ENCODE measurements at regions not wholly inside any gene's neighbourhood (a gene's known extent, or its start where the extent isn't known, plus 50 kb on each side); places are given as distances from the start of the nearest gene placed in this dataset.

DNA sequence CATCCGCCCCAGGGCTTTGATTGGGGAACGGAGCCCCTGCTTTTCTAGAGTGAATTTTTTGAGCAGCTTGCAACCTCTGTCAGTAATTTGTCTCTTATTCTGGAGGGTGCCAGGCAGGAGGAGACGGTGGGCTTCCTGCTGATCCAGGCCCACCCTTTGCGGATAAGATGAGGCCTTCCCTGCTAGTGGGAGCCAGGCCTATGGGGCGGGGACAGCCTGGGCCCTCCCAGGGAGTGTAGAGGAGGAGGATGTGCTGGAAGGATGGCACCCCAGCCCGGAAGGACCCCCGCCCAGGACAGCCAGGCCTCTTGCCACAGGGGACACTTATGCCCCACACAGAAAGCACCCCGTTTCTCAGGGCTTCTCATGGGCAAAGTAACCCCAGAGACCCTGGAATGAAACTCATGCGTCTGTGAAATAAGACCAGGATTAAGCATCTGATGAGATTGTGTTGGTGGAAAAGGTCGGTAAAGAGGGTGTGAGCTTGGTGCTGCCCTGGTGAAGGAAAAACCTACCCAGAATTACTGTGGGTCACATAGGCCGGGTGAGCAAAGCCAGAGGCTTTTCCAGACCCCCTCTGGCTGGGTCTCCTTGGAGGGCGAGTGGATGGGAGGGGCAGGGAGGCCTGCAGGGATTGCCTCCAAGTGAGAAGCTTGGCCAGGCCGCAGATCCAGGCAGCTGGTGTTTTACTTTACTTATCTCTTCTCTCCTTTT lies 118.7 kb downstream of the SIK1 start:
- Histone ChIP-seq H3K4me3 (no peak overlapping the region), H3K36me3 (no peaks in the 10 kb centered on the region), H3K27ac (peak overlapping the region in 2 of 4 donors; percentile 43 to 63), H3K27me3 (no peaks in the 10 kb centered on the region), H3K4me1 (peaks cover 0 to 13% (median 0%) of the 10 kb centered on the region in 4 donors), H3K9me3 (no peaks in the 10 kb centered on the region)
- TF ChIP-seq POLR2A (IDR thresholded peaks at IDR 0.05), result no peak
- TF ChIP-seq, protein P1, sequence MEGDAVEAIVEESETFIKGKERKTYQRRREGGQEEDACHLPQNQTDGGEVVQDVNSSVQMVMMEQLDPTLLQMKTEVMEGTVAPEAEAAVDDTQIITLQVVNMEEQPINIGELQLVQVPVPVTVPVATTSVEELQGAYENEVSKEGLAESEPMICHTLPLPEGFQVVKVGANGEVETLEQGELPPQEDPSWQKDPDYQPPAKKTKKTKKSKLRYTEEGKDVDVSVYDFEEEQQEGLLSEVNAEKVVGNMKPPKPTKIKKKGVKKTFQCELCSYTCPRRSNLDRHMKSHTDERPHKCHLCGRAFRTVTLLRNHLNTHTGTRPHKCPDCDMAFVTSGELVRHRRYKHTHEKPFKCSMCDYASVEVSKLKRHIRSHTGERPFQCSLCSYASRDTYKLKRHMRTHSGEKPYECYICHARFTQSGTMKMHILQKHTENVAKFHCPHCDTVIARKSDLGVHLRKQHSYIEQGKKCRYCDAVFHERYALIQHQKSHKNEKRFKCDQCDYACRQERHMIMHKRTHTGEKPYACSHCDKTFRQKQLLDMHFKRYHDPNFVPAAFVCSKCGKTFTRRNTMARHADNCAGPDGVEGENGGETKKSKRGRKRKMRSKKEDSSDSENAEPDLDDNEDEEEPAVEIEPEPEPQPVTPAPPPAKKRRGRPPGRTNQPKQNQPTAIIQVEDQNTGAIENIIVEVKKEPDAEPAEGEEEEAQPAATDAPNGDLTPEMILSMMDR (IDR thresholded peaks at IDR 0.05), result no peak
- TF ChIP-seq EP300 (IDR thresholded peaks at IDR 0.05), result no peak
- 67 to 78% methylated on average over 13 of the region's 13 CpGs for WGBS, 2 donors
- no peak for DNase-seq (ENCODE audit: low spot score in 2 of 2)

DNA sequence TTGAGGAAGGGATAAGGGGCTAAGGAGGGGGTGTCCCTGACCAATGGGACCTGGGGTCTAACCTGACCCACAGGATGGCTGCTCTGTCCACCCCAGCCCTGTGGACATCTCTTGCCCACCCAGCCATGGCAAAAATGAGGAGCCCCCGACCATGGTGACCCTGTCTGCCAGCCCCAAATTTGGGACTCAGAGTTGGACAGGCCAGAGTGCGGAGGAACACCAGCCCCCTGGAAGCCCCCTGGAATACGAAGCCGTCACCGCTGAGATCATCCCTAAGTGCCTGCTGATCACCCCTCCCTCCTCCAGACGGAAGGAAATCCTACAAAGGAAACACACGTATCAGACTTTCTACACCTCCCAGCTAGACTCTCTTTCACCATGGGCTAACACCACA lies 119.3 kb downstream of the SIK1 start:
- H3K36me3 ChIP-seq, result no peaks in the 10 kb centered on the region
- no peak for DNase-seq (ENCODE audit: low spot score in 2 of 2)
- no peak overlapping the region for H3K4me3 ChIP-seq
- no peaks in the 10 kb centered on the region for H3K9me3 ChIP-seq
- 80 to 82% methylated on average over 7 of the region's 7 CpGs for WGBS, 2 donors
- H3K4me1 ChIP-seq, result peaks cover 0 to 10% (median 0%) of the 10 kb centered on the region in 4 donors
- peak overlapping the region in 2 of 4 donors; percentile 43 to 63 for H3K27ac ChIP-seq
- TF ChIP-seq, protein P1 (IDR thresholded peaks at IDR 0.05), result no peak
- TF ChIP-seq POLR2A (IDR thresholded peaks at IDR 0.05) (no peak), EP300 (IDR thresholded peaks at IDR 0.05) (no peak)
- no peaks in the 10 kb centered on the region for H3K27me3 ChIP-seq

DNA sequence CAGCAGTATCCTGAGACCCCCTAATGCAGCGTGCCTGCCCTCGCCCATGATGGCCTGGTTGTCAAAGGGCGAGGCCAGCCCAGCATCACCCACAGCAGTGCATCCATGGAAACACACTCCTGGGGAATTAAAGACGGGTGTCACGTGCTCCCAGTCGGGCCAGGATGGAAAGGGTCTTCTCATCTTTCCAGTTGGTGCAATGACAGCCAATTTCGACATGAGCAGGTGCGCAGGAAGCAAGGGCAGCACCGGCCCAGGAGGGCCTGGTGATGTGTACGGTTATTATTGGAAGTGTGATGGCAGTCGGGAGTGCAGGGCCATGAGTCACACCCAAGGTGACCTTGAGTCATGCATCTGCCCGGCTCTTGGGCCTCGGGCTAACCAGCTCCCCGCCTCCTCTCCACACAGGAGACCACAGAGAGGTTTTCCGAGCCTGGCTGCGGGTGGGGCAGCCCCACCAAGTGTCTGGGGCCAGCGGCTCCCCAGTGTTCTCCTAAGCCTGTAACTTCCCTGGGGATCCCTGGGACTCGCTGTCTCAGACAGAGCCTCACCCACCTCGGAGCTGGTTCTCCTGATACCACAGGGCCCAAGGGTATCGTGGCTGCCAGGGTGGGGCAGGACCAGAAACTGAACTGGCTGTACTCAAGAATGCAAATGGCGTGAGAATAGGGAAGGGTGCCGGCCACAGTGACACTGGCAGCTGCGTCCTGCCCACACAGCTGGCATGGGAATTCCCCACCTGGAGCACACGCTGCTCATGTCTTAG lies 119.8 kb downstream of the SIK1 start:
- WGBS, 2 donors, result 80 to 81% methylated on average over 16 to 24 of the region's 24 CpGs
- peaks cover 0 to 4% (median 0%) of the 10 kb centered on the region in 4 donors for H3K4me1 ChIP-seq
- H3K4me3 ChIP-seq, result no peak overlapping the region
- H3K36me3 ChIP-seq, result no peaks in the 10 kb centered on the region
- H3K27ac ChIP-seq, result peak overlapping the region in 1 of 4 donors; percentile 63
- H3K9me3 ChIP-seq, result no peaks in the 10 kb centered on the region
- DNase-seq (ENCODE audit: low spot score in 2 of 2), result no peak
- TF ChIP-seq EP300 (IDR thresholded peaks at IDR 0.05) (no peak), POLR2A (IDR thresholded peaks at IDR 0.05) (no peak)
- TF ChIP-seq, protein P1 (IDR thresholded peaks at IDR 0.05), result no peak
- H3K27me3 ChIP-seq, result no peaks in the 10 kb centered on the region

DNA sequence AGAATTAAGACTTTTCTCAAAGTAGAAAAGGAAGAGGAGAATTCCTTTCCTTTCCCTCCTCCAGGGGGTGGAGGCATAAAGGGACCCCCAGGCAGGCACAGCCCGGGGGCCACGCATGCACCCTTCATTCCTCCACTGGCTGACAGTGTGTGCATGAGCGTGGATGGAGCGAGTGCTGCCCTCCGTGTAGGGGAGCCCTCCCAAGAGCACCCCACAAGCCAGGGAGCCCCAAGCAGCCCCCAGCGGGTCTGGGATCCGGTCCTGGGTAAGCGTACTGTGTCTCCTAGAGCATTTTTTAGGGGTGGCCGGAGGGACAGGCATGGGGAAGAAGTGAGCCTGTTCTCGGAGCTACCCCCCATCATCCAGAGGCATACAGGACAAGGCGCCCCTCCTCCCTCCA lies 120.5 kb downstream of the SIK1 start:
- Histone ChIP-seq H3K36me3 (no peaks in the 10 kb centered on the region), H3K4me3 (no peak overlapping the region), H3K4me1 (peaks cover 0 to 1% (median under 1%) of the 10 kb centered on the region in 4 donors), H3K27me3 (no peaks in the 10 kb centered on the region), H3K27ac (peak overlapping the region in 1 of 4 donors; percentile 63), H3K9me3 (no peaks in the 10 kb centered on the region)
- TF ChIP-seq, protein P1 (IDR thresholded peaks at IDR 0.05), result no peak
- no peak for TF ChIP-seq POLR2A (IDR thresholded peaks at IDR 0.05)
- no peak for TF ChIP-seq EP300 (IDR thresholded peaks at IDR 0.05)
- 88 to 92% methylated on average over 10 to 11 of the region's 11 CpGs for WGBS, 2 donors
- DNase-seq (ENCODE audit: low spot score in 2 of 2), result no peak

DNA sequence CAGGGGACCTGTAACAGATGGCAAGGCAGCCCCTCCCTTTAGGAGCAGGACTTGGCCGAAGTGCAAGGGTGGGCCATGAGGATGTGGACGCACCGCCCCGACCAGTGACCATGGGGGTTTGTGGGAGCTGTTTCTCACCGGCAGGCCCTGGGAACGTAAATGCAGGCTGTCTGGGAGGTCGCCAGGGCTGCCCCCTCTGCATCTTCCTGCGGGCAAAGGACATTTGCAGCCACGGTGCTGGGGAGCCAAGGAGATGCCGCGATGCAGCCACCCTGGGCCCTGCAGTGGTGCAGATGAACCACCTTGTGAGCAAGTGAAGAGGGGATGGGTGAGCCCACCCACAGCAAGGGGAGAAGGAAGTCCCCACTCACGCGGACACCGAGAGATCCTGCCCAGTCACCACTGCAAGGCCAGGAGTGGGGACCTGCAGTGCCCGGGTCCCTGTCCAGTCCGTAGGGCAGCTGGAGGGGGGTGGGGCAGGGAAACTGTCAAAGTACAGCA lies 121.1 kb downstream of the SIK1 start:
- no peak overlapping the region for H3K4me3 ChIP-seq
- WGBS, 2 donors, result 90 to 91% methylated on average over 12 to 15 of the region's 16 CpGs
- DNase-seq (ENCODE audit: low spot score in 2 of 2), result no peak

More for the DNA sequence above, 121.1 kb downstream of the SIK1 start:
- Histone ChIP-seq H3K9me3 (no peaks in the 10 kb centered on the region), H3K27ac (no peak overlapping the region), H3K4me1 (peaks cover 0 to 7% (median 2%) of the 10 kb centered on the region in 4 donors), H3K27me3 (no peaks in the 10 kb centered on the region), H3K36me3 (no peaks in the 10 kb centered on the region)
- no peak for TF ChIP-seq EP300 (IDR thresholded peaks at IDR 0.05)
- no peak for TF ChIP-seq POLR2A (IDR thresholded peaks at IDR 0.05)
- TF ChIP-seq, protein P1 (IDR thresholded peaks at IDR 0.05), result no peak
